Stomach (tissue), 4 donors: ENCODE measurements at regions not wholly inside any gene's neighbourhood (a gene's known extent, or its start where the extent isn't known, plus 50 kb on each side); places are given as distances from the start of the nearest gene placed in this dataset.

Source experiments
- POLR2A ChIP-seq, 4 donors: fragments of 450-650 bp; IDR thresholded peaks; one replicate each; pipeline ENCODE4 v1.6.1; 2016; ENCODE audit warnings: antibody characterized with exemption in 4 of 4, control low read depth in 2 of 4, mild to moderate bottlenecking in 1 of 4, moderate library complexity in 1 of 4
- POLR2AphosphoS5 ChIP-seq, 3 donors: sonication (generic); formaldehyde crosslinking; IDR thresholded peaks; one replicate each; pipeline ENCODE4 v1.6.1; 2016; ENCODE audit warnings: antibody characterized with exemption in 3 of 3
- TF ChIP-seq, protein P1 (sequence below), 7 experiments: fragments of 450-650 bp in 4 of 7; fragments of 200-600 bp in 3 of 7; sonication (generic) in 3 of 7; IDR thresholded peaks; one replicate each; pipeline ENCODE4 v1.5.1; 2016 to 2019; ENCODE audit warnings: antibody characterized with exemption in 7 of 7, control low read depth in 2 of 7, mild to moderate bottlenecking in 1 of 7

DNA sequence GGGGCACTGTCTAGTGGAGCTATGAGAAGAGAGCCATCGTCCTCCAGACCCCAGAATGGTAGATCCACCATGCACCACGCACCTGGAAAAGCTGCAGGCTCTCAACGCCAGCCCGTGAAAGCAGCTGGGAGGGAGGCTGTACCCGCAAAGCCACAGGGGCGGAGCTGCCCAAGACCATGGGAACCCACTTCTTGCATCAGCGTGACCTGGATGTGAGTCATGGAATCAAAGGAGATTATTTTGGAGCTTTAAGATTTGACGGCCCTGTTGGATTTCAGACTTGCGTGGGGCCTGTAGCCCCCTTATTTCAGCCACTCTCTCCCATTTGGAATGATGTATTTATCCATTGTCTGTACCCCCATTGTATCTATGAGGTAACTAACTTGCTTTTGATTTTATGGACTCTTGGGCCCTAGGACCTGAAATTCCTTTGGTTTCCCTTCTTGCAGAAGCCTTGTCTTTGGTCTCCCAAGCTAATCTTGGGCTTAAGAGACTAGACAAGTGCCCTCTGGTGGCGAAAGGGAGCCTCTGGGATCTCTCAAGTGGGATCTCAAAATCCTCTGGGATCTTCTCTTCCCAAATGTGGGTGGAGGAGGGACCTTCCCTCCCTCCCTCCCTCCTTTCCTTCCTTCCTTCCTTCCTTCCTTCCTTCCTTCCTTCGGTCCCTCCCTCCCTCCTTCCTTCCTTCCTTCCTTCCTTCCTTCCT is 58.2 kb upstream of the HAPSTR1 start:
- TF ChIP-seq, protein P1, sequence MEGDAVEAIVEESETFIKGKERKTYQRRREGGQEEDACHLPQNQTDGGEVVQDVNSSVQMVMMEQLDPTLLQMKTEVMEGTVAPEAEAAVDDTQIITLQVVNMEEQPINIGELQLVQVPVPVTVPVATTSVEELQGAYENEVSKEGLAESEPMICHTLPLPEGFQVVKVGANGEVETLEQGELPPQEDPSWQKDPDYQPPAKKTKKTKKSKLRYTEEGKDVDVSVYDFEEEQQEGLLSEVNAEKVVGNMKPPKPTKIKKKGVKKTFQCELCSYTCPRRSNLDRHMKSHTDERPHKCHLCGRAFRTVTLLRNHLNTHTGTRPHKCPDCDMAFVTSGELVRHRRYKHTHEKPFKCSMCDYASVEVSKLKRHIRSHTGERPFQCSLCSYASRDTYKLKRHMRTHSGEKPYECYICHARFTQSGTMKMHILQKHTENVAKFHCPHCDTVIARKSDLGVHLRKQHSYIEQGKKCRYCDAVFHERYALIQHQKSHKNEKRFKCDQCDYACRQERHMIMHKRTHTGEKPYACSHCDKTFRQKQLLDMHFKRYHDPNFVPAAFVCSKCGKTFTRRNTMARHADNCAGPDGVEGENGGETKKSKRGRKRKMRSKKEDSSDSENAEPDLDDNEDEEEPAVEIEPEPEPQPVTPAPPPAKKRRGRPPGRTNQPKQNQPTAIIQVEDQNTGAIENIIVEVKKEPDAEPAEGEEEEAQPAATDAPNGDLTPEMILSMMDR (IDR thresholded peaks at IDR 0.05): peak in 4 of 7 experiments; percentile 11 to 51 (median 34)
- TF ChIP-seq POLR2AphosphoS5 (IDR thresholded peaks at IDR 0.05): no peak
- TF ChIP-seq POLR2A (IDR thresholded peaks at IDR 0.05): no peak
